GM18519 (cell line): ENCODE measurements at regions not wholly inside any gene's neighbourhood (a gene's known extent, or its start where the extent isn't known, plus 50 kb on each side); places are given as distances from the start of the nearest gene placed in this dataset.
"Not testable (repeated sequence)": the region's sequence is repeated elsewhere in the genome, so short reads cannot be mapped to it uniquely, and the experiment has no call there.

ENCODE experiments used
- ATAC-seq: cut with Tn5 transposase; IDR thresholded peaks from one replicate; pipeline ENCODE4 v1.9.1; 2021; ENCODE audit warnings: mild to moderate bottlenecking, moderate library complexity; ENCODE audit not compliant: unreplicated experiment, low FRiP score

DNA sequence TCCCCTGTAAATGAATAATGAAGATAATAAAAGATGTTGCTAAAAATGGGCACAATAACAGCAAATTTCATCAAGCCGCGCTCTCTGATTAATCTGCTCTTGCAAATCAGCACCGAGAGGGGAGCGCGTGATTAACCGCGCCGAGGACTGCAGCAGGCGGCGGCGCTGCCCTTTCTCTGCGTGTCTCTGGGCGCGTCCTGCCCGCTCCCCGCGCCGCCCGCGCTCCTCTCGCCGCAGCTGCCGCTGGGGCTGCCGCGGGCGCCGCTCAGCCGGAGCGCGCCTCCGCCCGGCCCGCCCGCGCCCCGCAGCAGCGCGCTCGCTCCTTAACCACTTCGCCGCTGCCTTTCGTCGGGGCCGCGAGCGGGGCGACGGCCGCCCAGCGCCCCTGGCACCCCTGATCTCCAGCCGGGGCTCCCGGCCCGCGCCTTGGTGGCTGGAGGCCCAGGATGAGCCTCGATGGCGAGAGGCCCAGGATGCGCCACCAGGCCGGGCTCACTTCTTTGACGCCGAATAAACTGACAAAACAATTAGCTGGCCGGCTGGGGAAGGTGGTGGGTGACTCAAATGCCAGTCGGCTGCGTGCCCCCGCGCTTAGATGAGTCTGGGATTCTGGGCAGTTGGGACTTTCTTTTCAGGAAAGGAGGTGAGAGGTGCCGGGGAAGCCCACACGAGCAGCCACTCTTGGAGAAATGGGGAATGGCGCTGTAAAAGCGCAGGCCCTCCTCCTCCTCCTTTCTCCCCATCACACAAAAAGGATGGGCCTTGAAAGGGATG, 221.4 kb upstream of the PKN2 start:
- no peak for ATAC-seq

DNA sequence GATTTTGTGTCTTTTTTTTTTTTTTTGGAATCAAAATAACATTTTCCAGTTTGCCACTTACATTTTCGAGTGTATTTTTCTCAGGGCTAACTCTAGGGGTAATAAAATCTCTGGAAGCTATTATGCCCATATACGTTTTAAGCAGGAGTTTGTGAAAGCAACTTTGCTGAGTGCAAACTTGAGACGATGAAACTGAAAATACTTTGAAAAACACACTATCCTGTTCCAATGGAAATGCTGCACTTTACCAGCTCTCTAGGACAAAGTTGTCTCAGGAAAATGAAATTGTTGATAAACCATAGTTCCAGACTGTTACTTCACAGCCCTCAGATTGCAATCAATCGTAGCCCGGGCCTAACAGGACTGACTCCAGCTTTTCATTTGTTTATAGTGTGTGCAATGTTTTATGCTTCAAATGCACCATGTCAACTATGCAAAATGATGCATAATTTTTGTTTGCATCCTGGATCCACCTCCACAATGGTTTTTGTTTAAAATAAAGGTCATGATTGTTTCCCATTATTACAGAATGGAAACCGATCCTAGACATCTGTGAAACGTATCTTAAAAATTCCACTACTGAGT, 220.6 kb upstream of the PKN2 start:
- no peak for ATAC-seq

DNA sequence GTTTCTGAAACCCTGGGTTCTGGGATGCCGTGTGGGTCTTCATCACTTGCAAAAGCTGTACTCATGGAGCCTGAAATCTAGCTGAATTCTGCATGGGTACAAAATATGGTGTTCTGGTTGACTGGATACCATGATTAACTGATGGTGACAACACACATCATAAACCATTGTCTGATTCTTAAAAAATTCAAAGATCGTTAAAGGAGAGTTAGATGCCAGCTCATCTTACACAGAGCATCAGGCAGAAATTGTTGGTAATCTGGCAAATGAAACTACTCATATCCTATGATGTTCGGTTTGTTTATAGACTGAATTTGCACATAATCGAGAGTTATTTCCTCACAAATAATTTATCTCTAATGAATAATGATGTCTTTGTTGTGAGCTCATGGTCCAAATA, 218.1 kb upstream of the PKN2 start:
- no peak for ATAC-seq

DNA sequence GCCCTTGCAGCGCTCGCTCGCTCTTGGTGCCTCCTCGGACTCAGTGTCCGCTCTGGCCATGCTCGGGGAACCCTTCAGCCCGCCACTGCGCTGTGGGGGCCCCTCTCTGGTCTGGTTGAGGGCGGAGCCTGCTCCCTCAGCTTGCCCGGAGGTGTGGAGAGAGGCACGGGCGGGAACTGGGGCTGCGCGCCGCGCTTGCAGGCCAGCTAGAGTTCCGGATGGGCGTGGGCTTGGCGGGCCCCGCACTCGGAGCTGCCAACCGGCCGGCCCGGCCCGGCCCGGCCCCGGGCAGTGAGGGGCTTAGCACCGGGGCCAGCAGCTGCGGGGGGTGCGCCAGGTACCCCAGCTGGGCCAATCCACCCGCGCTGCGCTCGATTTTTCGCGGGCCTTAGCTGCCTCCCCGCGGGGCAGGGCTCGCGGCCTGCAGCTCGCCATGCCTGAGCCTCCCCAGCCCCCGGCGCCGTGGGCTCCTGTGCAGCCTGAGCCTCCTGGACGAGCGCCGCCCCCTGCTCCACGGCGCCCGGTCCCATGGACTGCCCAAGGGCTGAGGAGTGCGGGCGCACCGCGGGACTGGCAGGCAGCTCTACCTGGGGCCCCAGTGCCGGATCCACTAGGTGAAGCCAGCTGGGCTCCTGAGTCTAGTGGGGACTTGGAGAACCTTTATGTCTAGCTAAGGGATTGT, 217.0 kb upstream of the PKN2 start:
- ATAC-seq: no peak

DNA sequence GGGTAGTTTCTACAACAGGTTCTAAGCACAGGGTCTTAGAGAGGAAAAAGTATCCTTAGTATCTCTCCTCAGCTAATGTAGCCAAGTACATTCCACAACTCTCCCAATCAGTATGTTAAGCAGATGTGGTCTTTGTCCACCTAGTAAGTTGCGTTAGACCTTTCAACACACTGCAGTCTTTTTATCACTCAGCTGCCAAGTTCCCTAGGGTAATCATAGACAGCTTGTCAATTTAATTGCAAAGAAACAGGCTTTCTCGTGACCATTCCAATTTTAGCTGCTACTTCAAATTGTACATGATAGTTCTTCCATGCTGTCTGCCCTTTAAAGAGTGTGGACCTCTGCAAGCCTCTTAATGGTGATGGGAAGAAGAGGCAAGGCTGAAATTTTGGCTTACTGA, 211.8 kb upstream of the PKN2 start:
- ATAC-seq: no peak

DNA sequence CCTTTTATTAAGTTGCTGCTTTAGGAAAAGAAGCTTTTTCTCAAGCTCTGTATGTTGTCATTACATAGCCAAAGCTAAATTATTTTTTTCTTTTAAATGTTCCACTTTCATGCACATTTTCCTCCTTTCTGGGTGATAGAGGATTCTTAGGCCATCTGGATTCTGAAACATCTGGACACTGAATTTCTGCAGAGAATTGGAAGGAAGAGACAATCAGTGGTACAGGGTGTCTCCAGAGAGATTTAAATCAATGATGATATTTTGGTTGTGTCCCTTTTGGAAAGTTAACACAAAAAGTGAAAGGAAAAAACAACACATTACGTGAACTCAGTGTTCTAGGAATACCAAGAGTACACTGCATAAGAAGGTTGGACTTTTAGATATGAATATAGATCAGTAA, 211.4 kb upstream of the PKN2 start:
- no peak for ATAC-seq

DNA sequence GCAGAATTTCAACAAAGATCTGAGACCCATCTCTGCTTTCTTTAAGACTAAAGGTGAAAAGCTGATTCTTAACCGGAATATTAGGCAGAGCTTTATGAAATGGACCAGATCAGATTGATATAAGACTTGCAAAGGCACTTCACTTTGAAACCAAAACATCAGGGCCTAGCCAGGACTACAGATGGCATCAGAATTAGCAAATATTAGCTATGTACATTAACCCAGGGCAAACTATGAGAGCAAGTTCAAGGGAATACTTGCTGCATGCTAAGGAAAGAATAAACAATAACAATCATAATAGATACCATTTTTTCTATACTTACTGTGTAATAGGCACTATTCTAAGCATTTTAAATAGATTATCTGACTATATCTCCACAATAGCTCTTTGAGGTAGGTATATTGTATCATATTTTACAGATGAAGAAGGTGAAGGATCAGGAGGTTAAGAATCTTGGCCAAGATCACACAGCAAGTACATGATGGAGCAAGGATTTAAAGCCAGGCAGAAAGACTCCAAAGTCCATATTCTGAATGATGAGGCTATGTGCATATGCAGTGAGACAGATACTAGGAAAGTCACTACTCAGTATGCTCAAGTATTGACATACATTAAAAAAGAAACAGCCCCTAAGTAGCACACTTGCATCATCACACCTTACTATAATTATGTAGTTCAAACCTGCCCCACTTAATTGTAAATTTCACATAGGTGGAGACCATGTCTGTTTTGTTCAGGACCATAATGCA, 209.3 kb upstream of the PKN2 start:
- ATAC-seq: no peak

DNA sequence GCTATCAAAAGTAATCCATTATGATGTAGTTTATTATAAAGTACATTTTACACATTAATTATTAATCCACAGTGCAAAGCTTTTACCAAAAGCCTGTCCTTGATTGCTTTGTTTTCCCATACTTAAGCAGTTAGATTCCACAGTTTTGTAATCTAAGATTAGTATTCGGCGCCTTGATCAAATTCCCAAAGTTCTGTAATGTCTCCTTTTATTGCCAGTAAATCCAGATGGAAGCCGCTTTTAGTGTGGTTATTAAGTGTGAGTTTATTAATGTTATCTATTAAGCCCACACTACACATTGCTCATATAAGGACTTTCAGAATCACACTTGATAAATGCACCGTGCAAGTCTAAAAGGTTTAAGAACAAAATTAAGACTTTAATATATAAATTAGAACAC, 199.2 kb upstream of the PKN2 start:
- no peak for ATAC-seq

DNA sequence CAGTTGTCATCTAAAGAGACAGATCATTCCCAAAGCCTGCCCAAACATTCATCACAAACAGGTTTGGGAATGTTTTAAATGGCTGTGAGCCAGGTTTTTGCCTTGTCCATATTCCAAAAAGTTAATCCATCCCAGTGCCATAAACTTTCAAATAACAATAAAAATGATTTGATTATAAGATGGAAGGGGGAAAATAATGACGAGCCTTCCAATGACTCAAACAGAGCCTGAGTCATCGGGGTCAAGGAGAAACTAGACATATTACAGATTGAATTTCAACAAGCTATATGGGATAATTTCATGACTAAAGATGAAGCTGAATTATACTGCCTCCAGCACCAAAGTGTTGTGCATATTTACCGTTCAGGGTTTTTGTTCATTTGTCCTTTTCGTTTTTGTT, 195.8 kb upstream of the PKN2 start:
- no peak for ATAC-seq

DNA sequence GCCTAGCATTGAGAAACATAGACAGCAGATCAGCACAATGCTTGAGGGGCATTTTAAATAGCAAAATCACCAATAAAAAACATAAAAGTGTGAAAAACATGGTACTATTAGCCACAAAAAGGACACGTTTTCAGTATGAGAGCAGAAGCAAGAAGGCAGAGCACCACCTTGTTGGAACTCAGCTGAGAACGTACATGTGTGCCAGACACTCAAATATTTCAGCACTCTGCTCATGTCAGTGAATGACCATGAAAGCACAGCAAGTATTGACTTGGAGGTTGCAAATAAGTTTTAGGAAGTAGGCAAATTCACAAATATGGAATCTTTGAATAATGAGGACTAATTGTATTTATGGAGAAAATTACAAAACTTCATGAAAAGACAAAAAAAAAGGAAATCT, 193.4 kb upstream of the PKN2 start:
- no peak for ATAC-seq

DNA sequence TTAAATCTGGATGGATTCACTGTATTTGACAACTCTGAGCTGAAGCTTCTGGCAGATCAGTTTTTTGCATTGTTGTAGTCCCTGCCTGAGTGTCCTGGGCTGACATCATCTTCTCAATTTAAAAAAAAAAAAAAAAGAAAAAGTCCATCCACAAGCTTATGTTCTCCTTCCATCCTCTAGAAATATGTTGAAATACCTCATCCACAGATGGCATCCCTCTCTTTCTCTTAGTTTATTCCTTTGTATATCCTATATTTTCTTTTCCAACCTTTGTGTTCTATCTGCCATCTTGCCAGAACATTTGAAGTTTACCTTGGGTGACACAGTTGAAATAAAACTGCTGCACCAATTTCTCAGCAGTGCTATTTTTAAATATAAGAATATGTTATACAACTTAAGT, 184.4 kb upstream of the PKN2 start:
- ATAC-seq: no peak

DNA sequence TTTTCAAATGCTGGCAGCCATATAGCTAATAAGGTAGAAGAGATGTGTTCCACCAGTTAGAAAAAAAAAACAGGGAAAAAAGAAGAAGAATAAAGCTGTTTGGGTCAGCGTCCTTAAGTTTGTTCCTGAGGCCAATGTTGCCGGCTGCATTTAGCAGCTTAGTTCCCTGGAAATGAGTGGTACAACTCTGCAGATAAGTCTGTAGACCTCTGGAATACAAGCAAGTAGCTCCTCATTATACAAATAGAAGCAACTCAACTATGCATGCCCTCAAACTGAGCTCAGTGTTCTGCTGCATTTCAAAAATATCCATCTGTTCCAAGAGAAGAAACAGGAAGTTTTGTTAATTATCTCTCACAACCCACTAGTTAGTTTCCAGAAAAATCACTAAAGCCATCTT, 181.2 kb upstream of the PKN2 start:
- no peak for ATAC-seq

DNA sequence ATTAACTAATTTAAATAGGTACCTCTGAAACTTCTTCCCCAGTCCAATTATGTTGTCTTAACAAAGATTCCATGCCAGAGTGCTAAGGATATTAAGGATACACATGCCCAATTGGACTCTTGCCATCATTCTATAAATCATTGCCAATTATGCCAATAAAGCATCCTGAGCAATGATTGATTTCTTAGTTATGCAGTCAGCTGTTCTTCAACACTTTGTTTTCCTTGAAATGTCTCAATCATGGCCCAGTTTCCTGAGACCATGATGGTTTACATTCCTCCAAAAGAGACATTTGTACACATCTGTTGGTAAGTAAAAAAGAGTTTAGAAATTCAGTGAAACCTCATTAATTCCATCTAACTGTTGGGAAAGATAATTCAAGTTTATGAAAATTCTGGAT, 180.4 kb upstream of the PKN2 start:
- no peak for ATAC-seq

DNA sequence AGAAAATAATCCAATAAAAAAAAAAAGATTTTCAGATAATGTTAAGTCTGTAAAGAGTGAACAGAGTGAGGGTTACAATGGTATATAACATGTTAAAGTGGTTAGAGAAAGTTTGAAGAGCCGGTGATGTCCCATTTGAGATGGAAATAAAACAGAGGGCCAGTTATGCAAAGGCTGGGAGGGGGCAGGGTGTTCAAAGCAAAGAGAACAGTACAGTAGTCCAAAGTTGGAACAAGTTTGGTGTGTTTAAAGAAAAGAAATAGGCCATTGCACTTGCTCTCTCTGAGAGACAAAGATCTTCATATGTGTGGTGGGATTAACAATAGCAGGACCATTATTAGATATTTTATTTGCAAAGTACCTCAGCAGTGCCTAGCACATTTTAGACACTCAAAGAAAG, 179.5 kb upstream of the PKN2 start:
- no peak for ATAC-seq

DNA sequence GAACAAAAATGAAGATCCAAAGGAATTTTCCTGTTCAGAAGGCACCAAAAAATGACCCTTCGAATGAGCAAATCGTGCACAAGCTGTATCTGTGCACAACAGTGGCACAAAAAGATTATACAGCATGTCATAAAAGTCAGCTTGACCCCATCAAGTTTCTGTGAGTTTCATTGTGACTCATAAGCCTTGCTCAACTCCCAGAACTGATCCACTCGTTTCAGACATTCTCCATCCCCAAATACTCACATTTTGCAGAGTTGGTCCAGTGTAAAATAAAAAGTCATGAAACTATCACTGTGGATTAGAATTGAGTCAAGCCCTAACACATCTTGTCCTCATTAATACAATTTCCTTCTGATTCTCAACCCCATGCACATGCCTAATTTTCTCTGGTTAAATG, 174.7 kb upstream of the PKN2 start:
- ATAC-seq: no peak

DNA sequence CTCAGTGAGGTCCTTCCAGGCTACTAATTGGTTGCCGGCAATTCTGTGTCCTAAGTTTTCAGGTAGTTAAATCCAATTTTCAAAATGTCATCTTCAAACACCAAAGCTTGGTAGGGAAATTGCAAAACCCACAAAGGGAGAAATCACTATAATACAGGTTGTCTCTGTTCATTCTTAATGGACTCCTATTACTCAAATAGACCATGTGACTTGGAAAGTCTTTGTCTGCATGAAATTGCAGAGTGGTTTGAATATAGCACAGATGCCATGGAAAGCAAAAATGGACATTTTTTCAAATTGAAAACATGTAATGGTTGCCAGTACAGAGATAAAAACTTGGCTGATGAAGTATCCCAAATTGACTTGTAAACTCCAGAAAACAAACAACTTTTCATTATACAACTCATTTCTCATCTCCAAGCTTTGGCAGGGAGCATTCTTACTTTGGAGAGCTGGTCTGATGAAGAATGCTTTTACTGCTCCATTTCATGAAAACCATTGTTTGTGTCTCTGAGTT, 169.5 kb upstream of the PKN2 start:
- no peak for ATAC-seq

DNA sequence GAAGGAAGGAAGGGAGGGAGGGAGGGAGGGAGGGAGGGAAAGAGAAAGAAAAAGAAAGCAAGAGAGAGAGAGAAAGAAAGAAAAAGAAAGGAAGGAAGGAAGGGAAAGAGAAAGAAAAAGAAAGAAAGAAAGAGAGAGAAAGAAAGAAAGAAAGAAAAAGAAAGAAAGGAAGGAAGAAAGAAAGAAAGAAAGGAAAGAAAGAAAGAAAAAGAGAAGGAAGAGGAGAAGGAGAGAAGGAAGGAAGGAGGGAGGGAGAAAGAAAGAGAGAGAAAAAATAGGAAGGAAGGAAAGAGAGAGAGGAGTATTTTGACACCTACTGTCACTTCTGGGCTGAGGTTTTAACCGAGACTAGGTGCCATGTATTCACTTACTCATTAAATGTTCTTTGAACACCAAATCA, 166.6 kb upstream of the PKN2 start:
- ATAC-seq: not testable (repeated sequence)

DNA sequence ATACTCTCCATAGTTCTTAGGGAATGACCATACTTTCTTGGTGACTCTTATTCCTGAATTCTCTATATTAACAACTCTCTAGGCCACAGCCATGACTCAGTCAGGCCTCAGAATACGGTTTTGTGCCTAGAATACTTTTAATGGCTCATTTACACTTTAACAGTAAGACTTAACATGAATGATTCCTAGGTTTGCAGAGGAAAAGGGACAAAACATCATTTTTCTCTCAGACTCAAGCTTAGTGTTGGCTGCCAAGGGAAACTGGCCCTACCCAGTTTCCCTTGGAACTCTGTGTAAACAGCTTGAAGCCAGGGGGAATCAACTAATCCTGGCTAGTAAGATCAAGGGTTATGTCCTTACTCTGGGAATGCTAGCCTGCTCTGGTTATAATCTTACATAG, 164.9 kb upstream of the PKN2 start:
- no peak for ATAC-seq

DNA sequence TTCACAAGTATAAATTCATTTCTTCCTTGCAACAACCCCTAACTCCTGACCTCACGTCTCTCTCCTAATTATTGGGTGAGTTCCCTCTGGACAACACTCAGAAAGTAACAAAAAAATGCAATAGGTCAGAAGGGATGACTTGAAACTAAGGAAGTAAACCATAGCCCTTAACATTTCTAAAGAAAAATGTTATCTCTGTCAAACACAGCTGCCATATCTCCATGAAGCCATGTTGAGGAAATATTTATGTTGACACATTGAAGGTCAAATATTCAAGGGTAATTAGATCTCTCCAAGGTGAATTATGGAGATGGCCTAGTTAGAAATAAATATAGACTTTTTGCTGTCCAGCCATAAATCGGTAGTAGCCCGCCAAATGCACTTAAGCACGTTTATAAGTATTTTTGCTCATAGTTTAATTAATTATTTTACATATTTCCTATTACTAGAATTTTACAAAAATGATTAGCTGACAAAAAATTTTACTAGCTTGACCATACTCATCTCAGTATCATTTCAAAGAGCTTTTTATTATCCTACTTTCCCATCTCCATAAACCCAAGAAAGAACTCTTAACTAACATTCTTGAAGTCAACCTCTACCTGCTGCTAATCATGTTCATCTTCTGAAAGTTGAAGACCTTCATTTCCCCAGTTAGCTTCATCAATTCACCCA, 160.1 kb upstream of the PKN2 start:
- ATAC-seq: no peak

DNA sequence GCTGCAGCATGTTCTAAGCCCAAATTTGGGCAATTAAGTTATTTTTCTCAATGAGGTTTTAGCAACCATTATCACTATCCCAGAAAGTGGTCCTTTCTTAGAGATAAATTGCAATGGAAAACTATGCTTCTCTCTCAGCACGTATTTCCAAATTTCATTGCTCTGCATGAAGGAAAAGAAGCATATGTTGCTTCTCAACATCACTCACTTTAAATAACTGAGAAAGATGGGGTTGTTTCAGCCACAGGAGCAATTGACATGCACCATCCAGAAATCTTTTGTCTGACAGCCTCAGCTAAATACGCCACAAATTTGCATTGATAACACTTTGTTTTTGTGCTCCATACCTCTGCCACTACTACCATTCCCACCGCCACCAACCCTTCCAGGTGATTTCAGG, 157.6 kb upstream of the PKN2 start:
- ATAC-seq: no peak

DNA sequence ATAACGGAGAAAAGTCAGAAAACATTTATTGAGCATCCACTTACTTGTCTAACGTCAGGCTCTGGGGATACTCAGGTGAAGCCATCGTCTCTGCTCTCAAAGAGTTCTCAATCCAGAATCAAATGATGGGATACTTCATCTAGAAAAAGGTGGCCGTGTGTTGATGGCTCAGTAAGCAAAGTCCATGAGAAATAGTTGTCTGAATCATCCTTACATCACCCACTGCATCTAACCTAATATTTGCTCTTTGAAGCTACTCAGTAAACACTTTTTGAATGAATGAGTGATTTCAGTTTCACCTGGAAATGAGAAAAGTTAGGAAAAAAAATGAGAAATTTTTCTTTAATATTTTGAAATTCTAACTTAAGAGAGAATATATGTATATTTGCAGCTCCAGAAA, 155.3 kb upstream of the PKN2 start:
- no peak for ATAC-seq
